GM23248 (cell line): ENCODE measurements at regions not wholly inside any gene's neighbourhood (a gene's known extent, or its start where the extent isn't known, plus 50 kb on each side); places are given as distances from the start of the nearest gene placed in this dataset.
"Not testable (repeated sequence)": the region's sequence is repeated elsewhere in the genome, so short reads cannot be mapped to it uniquely, and the experiment has no call there.

Experiments
- EZH2 ChIP-seq: fragments of 200-600 bp; sonication (generic); IDR thresholded peaks from 2 replicates; pipeline ENCODE4 v1.6.1; 2018; ENCODE audit warnings: antibody characterized with exemption, mild to moderate bottlenecking; ENCODE audit not compliant: insufficient read depth, poor library complexity, severe bottlenecking
- EZH2phosphoT487 ChIP-seq: fragments of 200-600 bp; sonication (generic); IDR thresholded peaks from 2 replicates; pipeline ENCODE4 v1.6.1; 2018; ENCODE audit warnings: antibody characterized with exemption, moderate library complexity, mild to moderate bottlenecking, low read depth; ENCODE audit not compliant: insufficient read depth

DNA sequence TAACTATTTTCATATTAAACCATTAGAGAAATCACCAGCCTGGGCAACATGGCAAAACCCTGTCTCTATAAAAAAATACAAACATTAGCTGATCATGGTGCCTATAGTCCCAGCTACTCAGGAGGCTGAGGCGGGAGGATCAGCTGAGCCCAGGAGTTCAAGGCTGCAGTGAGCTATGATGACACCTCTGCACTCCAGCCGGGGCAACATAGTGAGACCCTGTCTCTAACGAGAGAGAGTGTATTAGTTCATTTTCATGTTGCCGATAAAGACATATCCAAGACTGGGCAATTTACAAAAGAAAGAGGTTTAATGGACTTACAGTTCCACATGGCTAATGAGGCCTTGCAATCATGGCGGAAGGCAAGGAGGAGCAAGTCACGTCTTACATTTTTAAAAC lies 102.1 kb upstream of the IL12A start:
- TF ChIP-seq EZH2, EZH2phosphoT487: not testable (repeated sequence)
